Inflammatory macrophage (primary cell): ENCODE measurements at regions not wholly inside any gene's neighbourhood (a gene's known extent, or its start where the extent isn't known, plus 50 kb on each side); places are given as distances from the start of the nearest gene placed in this dataset.

Source experiments
- DNase-seq, 2 donors: peaks; one replicate each; pipeline ENCODE4 v3.0.0-alpha.2; 2020 to 2022

- DNase-seq, result no peak
These were observed 114.5 kb upstream of the GADL1 start for GRCh38 chr3:31008994-31009393.

- no peak for DNase-seq
These were observed 115.4 kb upstream of the GADL1 start for GRCh38 chr3:31009881-31010280.

- peak; percentile 8 to 22 for DNase-seq
These were observed 116.0 kb upstream of the GADL1 start for GRCh38 chr3:31010491-31010890.

GRCh38 chr3:31011380-31011779, 116.9 kb upstream of the GADL1 start:
- DNase-seq, result no peak

GRCh38 chr3:31013090-31013489, 118.6 kb upstream of the GADL1 start:
- no peak for DNase-seq

- DNase-seq, result no peak
These were observed 119.4 kb upstream of the GADL1 start for GRCh38 chr3:31013843-31014242.

- no peak for DNase-seq
These were observed 120.0 kb upstream of the GADL1 start for GRCh38 chr3:31014317-31015040.

GRCh38 chr3:31016196-31016595, 121.7 kb upstream of the GADL1 start:
- no peak for DNase-seq

GRCh38 chr3:31022716-31023115, 128.3 kb upstream of the GADL1 start:
- no peak for DNase-seq

GRCh38 chr3:31025541-31025940, 131.1 kb upstream of the GADL1 start:
- DNase-seq, result peak; percentile 35 to 52

GRCh38 chr3:31027191-31027761, 132.8 kb upstream of the GADL1 start:
- DNase-seq, result no peak

GRCh38 chr3:31027914-31028313, 133.5 kb upstream of the GADL1 start:
- DNase-seq, result no peak

GRCh38 chr3:31028766-31029165, 134.3 kb upstream of the GADL1 start:
- no peak for DNase-seq

- no peak for DNase-seq
These were observed 135.2 kb upstream of the GADL1 start for GRCh38 chr3:31029706-31030105.

GRCh38 chr3:31035681-31036080, 141.2 kb upstream of the GADL1 start:
- DNase-seq, result no peak

- DNase-seq, result no peak
These were observed 143.8 kb upstream of the GADL1 start for GRCh38 chr3:31038086-31038739.

- no peak for DNase-seq
These were observed 144.7 kb upstream of the GADL1 start for GRCh38 chr3:31039145-31039544.

GRCh38 chr3:31041161-31041978, 146.9 kb upstream of the GADL1 start:
- no peak for DNase-seq

- DNase-seq, result no peak
These were observed 148.8 kb upstream of the GADL1 start for GRCh38 chr3:31043184-31043819.

- DNase-seq, result no peak
These were observed 153.2 kb upstream of the GADL1 start for GRCh38 chr3:31047673-31048072.

GRCh38 chr3:31048143-31048542, 153.7 kb upstream of the GADL1 start:
- DNase-seq, result no peak

GRCh38 chr3:31050296-31050695, 155.8 kb upstream of the GADL1 start:
- no peak for DNase-seq

- DNase-seq, result no peak
These were observed 156.8 kb upstream of the GADL1 start for GRCh38 chr3:31051226-31051625.
